AG20443 (cell line): ENCODE measurements at regions not wholly inside any gene's neighbourhood (a gene's known extent, or its start where the extent isn't known, plus 50 kb on each side); places are given as distances from the start of the nearest gene placed in this dataset.
"Not testable (repeated sequence)": the region's sequence is repeated elsewhere in the genome, so short reads cannot be mapped to it uniquely, and the experiment has no call there.

Experiments
- DNase-seq: peaks from one replicate; pipeline ENCODE4 v3.0.0; 2012; ENCODE audit warnings: low spot score, mixed read lengths

DNA sequence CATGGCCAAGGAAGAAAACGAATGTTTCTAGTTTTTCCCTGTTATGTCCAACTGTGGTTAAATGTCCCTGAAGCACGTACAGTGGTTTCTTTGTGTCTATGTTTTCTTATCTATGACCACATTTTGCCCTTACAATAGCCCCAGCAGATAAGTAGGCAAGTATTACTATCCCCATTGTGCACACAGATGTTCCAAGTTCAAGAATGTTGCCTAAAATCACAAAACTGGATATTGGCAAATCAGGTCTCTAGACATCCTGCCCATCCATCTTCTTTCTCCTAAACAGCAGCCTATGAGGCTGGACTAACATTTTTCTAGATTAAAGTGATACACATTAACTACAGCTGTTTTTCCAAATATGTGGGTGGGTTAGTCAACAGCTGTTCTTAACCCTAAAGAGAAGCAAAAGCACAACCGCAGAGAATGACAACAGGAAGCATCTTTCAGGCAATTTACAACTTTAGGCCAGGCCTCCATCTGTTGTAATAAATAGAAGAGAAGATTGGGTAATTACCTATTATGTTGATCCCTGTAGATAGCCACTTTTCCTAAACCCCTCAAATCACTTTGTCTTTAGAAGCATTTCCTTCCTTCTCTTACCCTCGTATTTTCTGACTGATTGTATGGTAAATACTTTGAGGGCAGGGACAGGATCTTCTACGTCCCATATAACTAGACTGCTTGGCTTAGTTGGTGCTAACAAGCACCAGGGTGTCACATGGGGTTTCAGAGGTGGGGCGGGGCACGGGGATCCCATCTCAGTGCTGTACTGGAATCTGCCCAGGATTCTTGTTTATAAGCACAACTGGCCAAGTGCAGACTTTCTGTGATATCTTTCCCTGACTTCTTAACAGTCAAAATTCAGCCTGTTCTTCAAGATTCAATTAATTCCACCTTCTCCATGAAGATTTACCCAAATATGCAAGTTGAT, 132.1 kb upstream of the SETBP1 start:
- DNase-seq, result peak; percentile 43

- no peak for DNase-seq
Measured at GRCh38 chr18:44552706-44553105, 128.0 kb upstream of the SETBP1 start.

- DNase-seq, result no peak
Measured at GRCh38 chr18:44556296-44556695, 124.4 kb upstream of the SETBP1 start.

DNA sequence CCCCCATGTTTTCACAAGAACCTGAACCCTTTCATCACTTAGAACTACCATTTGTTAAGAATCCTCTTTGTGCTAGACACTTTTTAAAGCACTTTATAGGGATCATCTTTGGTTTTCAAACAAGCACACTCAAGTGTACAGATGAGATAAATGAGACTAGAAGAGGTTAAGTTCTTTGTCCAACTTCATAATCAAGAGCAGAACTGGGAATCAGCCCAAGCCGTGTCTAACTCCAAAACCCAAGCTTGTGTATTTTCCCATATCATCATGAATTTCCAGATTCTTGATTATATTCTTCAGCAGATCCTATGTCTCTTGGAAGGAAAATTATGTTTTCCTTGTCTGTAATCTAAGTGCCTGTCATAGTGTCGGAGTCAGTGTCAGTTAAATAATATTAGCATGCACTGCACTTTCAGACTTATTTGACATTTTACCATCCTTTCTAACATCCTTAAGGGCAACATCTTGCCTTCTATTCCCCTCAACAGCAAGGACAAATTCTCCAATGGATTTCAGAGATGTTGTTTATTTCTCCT, 123.0 kb upstream of the SETBP1 start:
- DNase-seq, result no peak

- no peak for DNase-seq
Measured at GRCh38 chr18:44558767-44559166, 121.9 kb upstream of the SETBP1 start.

- no peak for DNase-seq
Measured at GRCh38 chr18:44562986-44563385, 117.7 kb upstream of the SETBP1 start.

- peak; percentile 67 for DNase-seq
Measured at GRCh38 chr18:44564922-44565321, 115.8 kb upstream of the SETBP1 start.

GRCh38 chr18:44568342-44568741, 112.3 kb upstream of the SETBP1 start:
- DNase-seq, result no peak

DNA sequence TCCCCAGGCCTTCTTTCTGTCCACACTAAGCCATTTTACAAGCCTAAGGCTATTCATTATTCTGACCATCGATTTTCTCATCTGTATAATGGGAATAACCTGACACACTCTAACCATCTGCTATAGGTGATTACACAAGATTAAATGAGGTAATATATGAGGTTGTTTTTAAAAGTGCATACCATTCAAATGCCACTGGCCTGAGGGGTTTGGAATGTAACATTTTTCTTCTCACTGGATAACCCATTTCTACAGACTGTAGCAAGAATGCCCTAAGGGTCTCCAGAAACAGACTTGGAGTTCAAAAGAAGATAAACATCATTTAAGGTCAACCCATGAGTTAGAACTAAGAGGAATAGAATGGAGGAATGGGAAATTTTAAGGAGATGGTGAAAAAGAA, 111.7 kb upstream of the SETBP1 start:
- no peak for DNase-seq

DNA sequence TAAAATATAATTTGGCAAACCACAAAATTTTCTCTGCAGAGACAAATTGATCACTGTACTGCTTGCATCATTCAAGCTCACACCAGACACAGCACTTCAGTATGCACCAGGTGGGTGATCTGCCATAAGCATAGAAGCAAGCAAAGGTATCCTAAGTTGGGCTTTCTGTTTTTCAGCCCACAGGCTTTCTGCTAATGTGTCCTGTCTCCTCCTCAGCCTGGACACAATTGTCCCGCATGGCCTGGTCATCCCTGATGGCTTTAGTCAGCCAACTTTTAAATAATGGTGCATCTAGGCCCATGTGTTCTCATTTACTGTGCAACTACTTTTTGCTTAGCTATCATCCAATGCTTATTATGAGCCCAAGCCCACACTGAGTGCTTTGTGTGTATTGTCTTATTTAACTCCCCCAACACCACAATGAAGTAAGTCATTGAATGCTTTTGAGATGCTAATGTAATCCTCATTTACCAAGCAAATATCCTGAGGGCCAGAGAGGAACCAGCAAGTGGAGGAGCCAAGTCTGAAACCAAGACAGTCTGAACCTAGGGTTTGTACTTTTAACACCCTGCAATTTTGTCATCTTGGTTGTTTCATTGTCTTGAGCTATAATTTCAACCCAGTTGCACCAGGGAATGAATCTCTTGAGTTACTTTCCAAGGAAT, 111.2 kb upstream of the SETBP1 start:
- DNase-seq, result no peak

DNA sequence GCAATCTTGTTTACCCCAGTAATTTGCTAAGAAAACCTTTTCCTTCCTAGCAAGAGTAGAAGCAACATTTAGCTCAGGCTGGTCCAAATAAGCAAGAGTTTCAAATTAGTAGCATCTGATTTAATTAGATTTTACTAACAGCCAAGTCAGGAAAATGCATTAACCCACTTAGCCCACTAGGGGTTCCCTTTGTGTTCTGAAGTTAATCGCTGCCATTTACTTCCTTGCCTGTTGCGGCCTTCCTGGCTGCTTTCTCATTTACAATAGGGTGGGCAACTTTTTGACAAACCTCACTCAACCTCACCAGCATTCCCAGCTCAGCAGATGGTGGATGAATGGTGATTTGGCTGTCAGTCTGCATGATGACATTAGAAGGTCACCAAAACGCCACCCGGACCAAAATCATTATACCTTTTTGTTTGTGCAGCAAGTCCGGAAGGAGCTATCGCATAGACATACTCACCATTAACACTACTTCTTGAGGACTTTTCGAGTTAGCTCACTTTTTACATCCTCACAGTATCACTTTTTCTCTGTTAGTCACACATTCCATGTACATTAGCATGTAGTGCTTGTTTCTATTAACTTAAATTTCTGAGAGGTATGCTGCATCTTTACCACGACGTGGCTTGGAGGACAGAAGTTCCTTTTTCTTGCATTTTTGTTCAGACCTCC, 101.5 kb upstream of the SETBP1 start:
- no peak for DNase-seq

GRCh38 chr18:44579745-44580144, 100.9 kb upstream of the SETBP1 start:
- no peak for DNase-seq

- DNase-seq, result no peak
Measured at GRCh38 chr18:44580159-44580558, 100.5 kb upstream of the SETBP1 start.

GRCh38 chr18:44580782-44581181, 99.9 kb upstream of the SETBP1 start:
- DNase-seq, result not testable (repeated sequence)

DNA sequence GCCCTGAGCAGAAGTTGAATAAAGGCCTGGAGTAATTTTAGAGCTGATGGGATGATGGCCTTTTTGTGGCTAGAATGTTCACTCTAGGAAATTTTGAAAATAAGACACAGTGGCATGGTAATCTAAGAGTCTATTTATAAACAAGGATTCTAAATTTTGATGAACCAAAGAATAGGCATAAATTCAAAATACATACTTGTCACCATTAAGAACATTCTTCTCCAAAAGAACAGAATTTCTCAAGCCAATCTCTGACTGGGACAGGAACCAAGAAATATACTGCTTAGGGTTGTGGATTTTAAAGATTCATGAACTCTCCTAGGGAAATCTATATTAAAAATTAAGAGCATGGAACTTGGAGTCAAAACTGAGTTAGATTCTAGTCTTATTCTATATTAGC, 98.2 kb upstream of the SETBP1 start:
- no peak for DNase-seq

DNA sequence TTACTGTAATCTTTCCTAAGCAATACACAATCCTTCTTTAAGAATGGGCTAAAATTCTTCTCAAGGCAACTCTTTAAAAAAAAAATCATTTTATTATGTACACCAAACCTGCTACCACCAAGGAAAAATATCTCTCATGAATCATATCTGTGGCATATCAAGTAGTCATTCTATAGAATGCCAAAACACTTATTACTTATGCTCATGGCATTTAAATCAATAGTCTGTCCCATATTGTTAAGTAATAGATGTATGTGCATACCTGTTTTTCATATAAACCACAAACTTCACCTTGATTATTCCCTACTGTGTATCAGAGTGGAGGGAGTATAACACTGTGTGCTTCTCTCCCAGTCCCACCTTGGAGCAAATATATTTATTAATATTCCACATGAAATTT, 95.8 kb upstream of the SETBP1 start:
- no peak for DNase-seq

DNA sequence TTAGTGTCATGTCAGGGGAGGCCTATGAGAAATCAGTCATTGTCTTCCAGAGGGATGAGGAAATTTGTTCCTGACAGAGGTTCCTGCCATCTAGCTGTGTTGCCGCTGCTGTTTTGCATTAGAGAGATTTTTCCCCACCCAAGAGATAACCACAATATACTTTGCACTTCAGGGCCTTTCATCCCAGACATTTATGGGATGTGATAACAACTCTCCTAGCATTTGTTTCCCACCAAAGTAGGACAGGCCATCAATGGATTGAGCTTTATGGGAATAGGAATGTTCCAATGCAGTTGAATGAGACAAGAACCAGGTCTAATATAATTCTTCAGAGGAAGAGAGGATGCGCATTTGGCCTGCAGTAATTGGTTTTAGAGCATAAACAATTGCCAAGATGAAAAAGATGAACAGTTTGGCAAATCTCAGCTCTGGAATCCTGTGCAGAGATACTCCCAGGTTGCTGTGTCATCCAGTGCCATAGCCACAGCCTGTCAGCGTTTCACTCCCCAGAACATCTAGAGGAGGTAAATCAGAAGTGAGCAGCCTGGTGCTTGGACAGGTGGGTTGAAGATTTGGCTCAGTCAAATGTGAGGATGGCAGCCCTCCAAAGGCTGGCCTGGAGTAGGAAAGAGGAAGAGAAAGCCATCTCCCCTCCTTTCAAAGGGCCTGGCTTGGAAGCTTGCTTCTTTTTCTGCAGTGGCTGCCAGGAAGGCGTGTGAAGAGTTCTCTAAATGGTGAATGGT, 93.7 kb upstream of the SETBP1 start:
- DNase-seq, result no peak

DNA sequence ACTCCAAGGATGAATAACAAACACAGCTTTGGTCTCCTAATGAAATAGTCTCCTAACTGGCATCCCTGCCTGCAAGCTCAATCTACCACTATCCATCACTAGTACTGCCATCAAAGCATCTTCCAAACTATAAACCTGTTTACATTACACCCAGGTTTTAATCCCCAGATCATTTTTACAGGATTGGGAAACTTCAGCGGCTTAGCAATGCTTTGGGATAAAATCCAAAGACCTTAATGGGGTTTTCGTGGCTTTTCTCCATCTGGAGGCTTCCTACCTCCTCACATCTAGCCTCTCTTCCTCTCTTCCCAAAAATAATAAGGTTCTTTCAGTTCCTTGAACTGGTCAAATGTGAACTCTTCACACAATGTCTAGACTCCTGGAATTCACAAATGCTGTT, 92.2 kb upstream of the SETBP1 start:
- DNase-seq, result no peak

DNA sequence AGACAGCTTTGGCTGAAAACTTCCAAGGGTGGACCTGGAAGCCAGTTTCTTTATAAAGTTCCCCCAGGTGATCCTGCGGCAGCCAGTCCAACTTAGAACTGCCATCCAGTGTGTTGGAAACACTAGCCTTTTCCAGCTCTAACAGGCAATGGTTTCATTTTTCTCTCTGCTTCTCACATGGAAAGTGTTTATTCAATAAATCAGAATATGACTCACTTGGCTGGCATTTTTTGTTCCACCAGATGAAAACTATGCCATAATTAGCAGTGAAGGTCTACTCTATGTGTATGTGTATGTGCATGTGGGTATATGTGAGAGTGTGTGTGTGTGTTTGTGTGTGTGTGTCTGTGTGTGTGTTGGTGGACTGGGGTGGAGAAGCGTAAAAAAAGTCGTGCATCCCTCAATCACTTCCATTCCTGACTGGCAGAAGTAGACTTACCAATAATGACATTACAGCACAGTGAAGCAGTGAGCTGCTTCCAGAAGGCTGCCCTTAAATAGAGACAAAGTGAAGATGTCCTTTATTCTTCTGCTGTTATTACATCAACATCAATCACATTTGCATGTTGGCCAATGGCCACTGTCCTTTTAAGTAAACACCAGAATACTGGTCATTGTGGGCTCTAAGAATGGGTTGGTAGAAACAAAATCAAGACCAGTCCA, 90.9 kb upstream of the SETBP1 start:
- peak; percentile 51 for DNase-seq

DNA sequence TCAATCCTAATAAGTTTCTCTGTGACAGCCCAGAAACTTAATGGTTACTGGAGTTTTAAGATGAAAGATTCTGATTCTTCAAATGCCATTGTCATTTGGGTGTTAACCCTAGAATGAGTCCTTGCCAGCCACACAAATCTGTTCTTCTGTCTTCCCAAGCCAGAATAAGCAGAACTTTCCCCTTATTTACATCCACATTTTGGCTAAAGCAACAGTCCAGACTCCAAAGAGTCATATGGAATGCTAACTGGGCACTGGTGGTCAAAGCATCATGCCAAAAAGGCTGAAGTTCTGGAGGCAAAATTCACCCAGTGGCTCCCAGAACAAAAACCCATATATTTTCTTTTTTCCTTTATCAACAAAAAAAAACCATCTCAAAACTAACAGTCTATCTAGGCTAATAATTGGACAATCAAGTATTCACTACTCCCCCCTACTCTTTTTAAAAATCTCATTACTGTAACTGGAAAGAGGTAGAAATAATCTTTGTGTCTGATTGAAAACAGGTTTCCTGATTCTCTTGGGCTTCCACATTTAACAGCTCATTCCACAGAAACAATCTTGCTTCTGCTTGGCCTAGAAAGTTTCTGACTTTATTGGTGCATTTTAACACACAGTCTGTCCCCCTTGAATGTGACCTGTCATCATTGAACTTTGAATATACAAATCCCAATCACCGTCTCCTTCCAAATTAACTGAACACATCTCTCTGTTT, 89.6 kb upstream of the SETBP1 start:
- DNase-seq, result no peak

DNA sequence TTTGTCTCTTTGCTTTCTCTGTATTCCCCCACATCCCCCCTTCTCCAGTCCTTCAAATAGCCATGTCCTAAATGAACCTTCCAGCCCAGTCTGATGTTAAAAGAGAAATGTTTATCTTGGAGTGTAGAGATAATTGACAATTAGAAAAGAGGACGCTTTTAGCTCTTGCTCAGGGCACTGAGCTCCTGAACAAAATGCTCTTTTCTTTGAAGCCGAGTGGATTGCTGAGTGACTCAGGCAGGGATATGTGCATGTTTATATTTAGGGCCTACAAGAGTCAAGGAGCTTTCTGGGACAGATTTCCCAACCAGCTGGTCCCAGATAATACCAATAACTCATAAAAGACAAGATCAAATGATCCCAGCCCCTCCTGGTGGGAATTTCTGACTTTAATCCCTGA, 88.0 kb upstream of the SETBP1 start:
- peak; percentile 37 for DNase-seq
